Ascending aorta (tissue), 2 donors: ENCODE measurements at regions not wholly inside any gene's neighbourhood (a gene's known extent, or its start where the extent isn't known, plus 50 kb on each side); places are given as distances from the start of the nearest gene placed in this dataset.

Experiments
- DNase-seq, 2 donors: peaks; one replicate each; pipeline ENCODE4 v3.0.0-alpha.2; 2019; ENCODE audit warnings: low spot score in 2 of 2
- H3K27ac ChIP-seq, 2 donors: fragments of 200-600 bp; sonication (generic); one replicate each; pipeline ENCODE4 v1.5.1; 2016 to 2017; ENCODE audit warnings: mild to moderate bottlenecking in 1 of 2
- H3K27me3 ChIP-seq: fragments of 200-600 bp; sonication (generic); one replicate; pipeline ENCODE4 v1.5.1; 2017
- H3K36me3 ChIP-seq, 2 donors: fragments of 200-600 bp; sonication (generic); one replicate each; pipeline ENCODE4 v1.5.1; 2016
- H3K4me1 ChIP-seq, 2 donors: fragments of 200-600 bp; sonication (generic); one replicate each; pipeline ENCODE4 v1.5.1; 2016 to 2017; ENCODE audit warnings: mild to moderate bottlenecking in 1 of 2
- H3K4me3 ChIP-seq, 2 donors: fragments of 200-600 bp; sonication (generic); one replicate each; pipeline ENCODE4 v1.5.1; 2016 to 2017; ENCODE audit warnings: mild to moderate bottlenecking in 1 of 2
- H3K9me3 ChIP-seq, 2 donors: fragments of 200-600 bp; sonication (generic); one replicate each; pipeline ENCODE4 v1.5.1; 2016
- CTCF ChIP-seq, 3 experiments: fragments of 200-600 bp in 2 of 3; fragments of 450-650 bp in 1 of 3; sonication (generic) in 2 of 3; IDR thresholded peaks; one replicate each; pipeline ENCODE4 v1.5.1; 2016 to 2019; ENCODE audit warnings: antibody characterized with exemption in 3 of 3, mild to moderate bottlenecking in 1 of 3, moderate library complexity in 1 of 3
- intact Hi-C: fragments of 100-400 bp; cut with DNase I; formaldehyde crosslinking; loops from one replicate; pipeline ENCODE4 v1.15.1; 2023

GRCh38 chr16:79498928-79499327 is 101.6 kb downstream of the MAF start:
- DNase-seq: no peak
- intact Hi-C loops: no loop called here
- Histone ChIP-seq H3K4me1 (no peaks in the 10 kb centered on the region), H3K4me3 (no peak overlapping the region), H3K36me3 (no peaks in the 10 kb centered on the region), H3K9me3 (no peaks in the 10 kb centered on the region), H3K27me3 (no peaks in the 10 kb centered on the region), H3K27ac (no peak overlapping the region)
- TF ChIP-seq CTCF (IDR thresholded peaks at IDR 0.05): no peak

GRCh38 chr16:79497606-79498350 is 102.8 kb downstream of the MAF start:
- intact Hi-C loops: no loop called here

GRCh38 chr16:79493911-79494310 is 106.6 kb downstream of the MAF start:
- Histone ChIP-seq H3K4me1 (no peaks in the 10 kb centered on the region), H3K9me3 (no peaks in the 10 kb centered on the region)
- intact Hi-C loops: no loop called here

More at GRCh38 chr16:79497606-79498350, 102.8 kb downstream of the MAF start:
- H3K36me3 ChIP-seq: no peaks in the 10 kb centered on the region
- H3K9me3 ChIP-seq: no peaks in the 10 kb centered on the region
- TF ChIP-seq CTCF (IDR thresholded peaks at IDR 0.05): no peak
- H3K27ac ChIP-seq: no peak overlapping the region
- no peaks in the 10 kb centered on the region for H3K4me1 ChIP-seq
- no peak overlapping the region for H3K4me3 ChIP-seq
- no peak for DNase-seq
- H3K27me3 ChIP-seq: no peaks in the 10 kb centered on the region

GRCh38 chr16:79492036-79492435 is 108.5 kb downstream of the MAF start:
- no peaks in the 10 kb centered on the region for H3K4me1 ChIP-seq
- DNase-seq: no peak
- H3K9me3 ChIP-seq: no peaks in the 10 kb centered on the region
- H3K27ac ChIP-seq: no peak overlapping the region
- H3K4me3 ChIP-seq: no peak overlapping the region
- intact Hi-C loops: no loop called here
- no peak for TF ChIP-seq CTCF (IDR thresholded peaks at IDR 0.05)
- H3K36me3 ChIP-seq: no peaks in the 10 kb centered on the region
- no peaks in the 10 kb centered on the region for H3K27me3 ChIP-seq

More at GRCh38 chr16:79493911-79494310, 106.6 kb downstream of the MAF start:
- no peak for TF ChIP-seq CTCF (IDR thresholded peaks at IDR 0.05)
- Histone ChIP-seq H3K4me3 (no peak overlapping the region), H3K36me3 (no peaks in the 10 kb centered on the region), H3K27ac (no peak overlapping the region), H3K27me3 (no peaks in the 10 kb centered on the region)
- DNase-seq: no peak

GRCh38 chr16:79485020-79485419 is 115.5 kb downstream of the MAF start:
- Histone ChIP-seq H3K4me1 (no peaks in the 10 kb centered on the region), H3K9me3 (no peaks in the 10 kb centered on the region)

More at GRCh38 chr16:79485020-79485419, 115.5 kb downstream of the MAF start:
- no peak overlapping the region for H3K4me3 ChIP-seq
- no peak overlapping the region for H3K27ac ChIP-seq
- H3K36me3 ChIP-seq: no peaks in the 10 kb centered on the region
- H3K27me3 ChIP-seq: no peaks in the 10 kb centered on the region
- DNase-seq: no peak
- intact Hi-C loops: no loop called here
- TF ChIP-seq CTCF (IDR thresholded peaks at IDR 0.05): no peak
